ENCODE measurements at regions not wholly inside any gene's neighbourhood (a gene's known extent, or its start where the extent isn't known, plus 50 kb on each side); places are given as distances from the start of the nearest gene placed in this dataset.

DNA sequence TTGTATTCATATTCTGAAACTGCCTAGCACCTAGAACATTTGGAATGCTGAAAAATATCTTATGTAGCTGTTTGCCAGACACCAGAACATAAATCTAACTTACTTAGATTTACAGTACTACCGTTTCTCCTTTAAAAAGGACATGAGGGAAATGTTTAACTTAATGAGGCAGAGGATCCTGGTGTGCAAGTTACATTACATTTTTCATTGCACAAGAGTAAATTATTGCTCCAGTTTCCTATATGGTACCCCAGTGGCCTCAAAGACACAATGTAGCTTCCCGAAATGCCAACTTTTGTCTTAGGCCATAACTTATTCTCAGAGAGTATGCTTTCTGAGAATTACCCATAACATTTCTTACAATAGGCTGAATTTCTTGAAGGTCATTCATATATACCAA is 105.5 kb upstream of the DTNA start:
- DNase-seq (ENCODE audit: low spot score) (no peak), ATAC-seq (no peak)
- no peak overlapping the region for H3K4me2 ChIP-seq
- TF ChIP-seq CREB1 (CRISPR knock-in tag; IDR thresholded peaks at IDR 0.05; ENCODE audit: low read depth) (no peak), STAT1 (IDR thresholded peaks at IDR 0.05; ENCODE audit: unreplicated experiment) (no peak), JUNB (IDR thresholded peaks at IDR 0.05; ENCODE audit: unreplicated experiment) (no peak), NANOG (IDR thresholded peaks at IDR 0.05; ENCODE audit: borderline replicate concordance) (no peak)
- TF ChIP-seq, protein P1, sequence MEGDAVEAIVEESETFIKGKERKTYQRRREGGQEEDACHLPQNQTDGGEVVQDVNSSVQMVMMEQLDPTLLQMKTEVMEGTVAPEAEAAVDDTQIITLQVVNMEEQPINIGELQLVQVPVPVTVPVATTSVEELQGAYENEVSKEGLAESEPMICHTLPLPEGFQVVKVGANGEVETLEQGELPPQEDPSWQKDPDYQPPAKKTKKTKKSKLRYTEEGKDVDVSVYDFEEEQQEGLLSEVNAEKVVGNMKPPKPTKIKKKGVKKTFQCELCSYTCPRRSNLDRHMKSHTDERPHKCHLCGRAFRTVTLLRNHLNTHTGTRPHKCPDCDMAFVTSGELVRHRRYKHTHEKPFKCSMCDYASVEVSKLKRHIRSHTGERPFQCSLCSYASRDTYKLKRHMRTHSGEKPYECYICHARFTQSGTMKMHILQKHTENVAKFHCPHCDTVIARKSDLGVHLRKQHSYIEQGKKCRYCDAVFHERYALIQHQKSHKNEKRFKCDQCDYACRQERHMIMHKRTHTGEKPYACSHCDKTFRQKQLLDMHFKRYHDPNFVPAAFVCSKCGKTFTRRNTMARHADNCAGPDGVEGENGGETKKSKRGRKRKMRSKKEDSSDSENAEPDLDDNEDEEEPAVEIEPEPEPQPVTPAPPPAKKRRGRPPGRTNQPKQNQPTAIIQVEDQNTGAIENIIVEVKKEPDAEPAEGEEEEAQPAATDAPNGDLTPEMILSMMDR (conservative IDR thresholded peaks at IDR 0.05; ENCODE audit: low read depth in 2 of 2): no peak
- Mint-ChIP-seq H3K4me1 (peaks cover 4% of the 10 kb centered on the region), H3K36me3 (ENCODE audit: low read depth) (no peaks in the 10 kb centered on the region), H3K4me3 (no peak overlapping the region), H3K27me3 (ENCODE audit: insufficient read depth, low read depth, poor library complexity) (no peaks in the 10 kb centered on the region), H3K9me3 (no peaks in the 10 kb centered on the region), H3K27ac (no peak overlapping the region; the same call in 1 of the 2 replicates)
- H4K20me1 ChIP-seq (replicated peaks; ENCODE audit: insufficient read depth): no peaks in the 10 kb centered on the region
- H3K36me3 ChIP-seq (ENCODE audit: insufficient read depth): no peaks in the 10 kb centered on the region
- H3K27me3 ChIP-seq (ENCODE audit: insufficient read depth): no peaks in the 10 kb centered on the region
- H3K9me2 ChIP-seq (ENCODE audit: insufficient read depth): no peaks in the 10 kb centered on the region
- no peaks in the 10 kb centered on the region for H3F3A ChIP-seq (replicated peaks; ENCODE audit: low read depth)
- no peaks in the 10 kb centered on the region for H3K4me1 ChIP-seq (ENCODE audit: insufficient read depth)
- no peaks in the 10 kb centered on the region for H3K79me2 ChIP-seq (replicated peaks; ENCODE audit: insufficient read depth)
- no peak overlapping the region for H3K4me3 ChIP-seq
- no peak overlapping the region for H3K27ac ChIP-seq (ENCODE audit: low read depth)
- no peak overlapping the region for H2AFZ ChIP-seq

DNA sequence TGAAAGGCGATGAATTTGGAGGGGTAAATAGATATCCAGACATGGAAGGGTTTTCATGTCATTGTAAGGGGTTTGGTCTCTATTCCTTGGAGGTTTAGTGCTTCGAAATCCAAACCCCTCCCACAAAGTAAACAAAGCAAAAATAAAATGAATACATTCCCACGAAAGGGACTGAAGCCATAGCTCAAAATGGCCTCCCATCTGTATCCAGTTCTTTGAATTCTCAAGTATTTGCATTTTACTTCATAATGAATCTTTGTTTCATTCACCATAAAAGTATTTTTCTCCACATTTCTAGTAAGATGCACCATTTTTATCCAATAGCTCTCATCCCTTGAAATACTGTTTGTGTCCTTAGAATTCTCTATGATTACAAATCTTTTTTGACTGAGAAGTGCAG is 103.2 kb upstream of the DTNA start:
- no peaks in the 10 kb centered on the region for H4K20me1 ChIP-seq (replicated peaks; ENCODE audit: insufficient read depth)
- no peak for ATAC-seq
- H3K27ac Mint-ChIP-seq: no peak overlapping the region
- H3K4me1 Mint-ChIP-seq: peaks cover 4% of the 10 kb centered on the region; the same call in 2 of the 3 replicates
- H2AFZ ChIP-seq: no peak overlapping the region
- H3K27me3 Mint-ChIP-seq (ENCODE audit: insufficient read depth, low read depth, poor library complexity): no peaks in the 10 kb centered on the region
- H3K27ac ChIP-seq (ENCODE audit: low read depth): no peak overlapping the region
- H3K4me1 ChIP-seq (ENCODE audit: insufficient read depth): no peaks in the 10 kb centered on the region
- H3K27me3 ChIP-seq (ENCODE audit: insufficient read depth): no peaks in the 10 kb centered on the region
- no peak for DNase-seq (ENCODE audit: low spot score)
- H3K9me3 Mint-ChIP-seq: no peaks in the 10 kb centered on the region
- H3F3A ChIP-seq (replicated peaks; ENCODE audit: low read depth): no peaks in the 10 kb centered on the region
- H3K4me3 ChIP-seq: no peak overlapping the region
- no peak overlapping the region for H3K4me2 ChIP-seq
- no peak for TF ChIP-seq POLR2AphosphoS5 (IDR thresholded peaks at IDR 0.05; ENCODE audit: low read depth)
- no peaks in the 10 kb centered on the region for H3K36me3 Mint-ChIP-seq (ENCODE audit: low read depth)
- H3K9me2 ChIP-seq (ENCODE audit: insufficient read depth): no peaks in the 10 kb centered on the region; the same call in 1 of the 2 replicates
- H3K79me2 ChIP-seq (replicated peaks; ENCODE audit: insufficient read depth): no peaks in the 10 kb centered on the region
- no peaks in the 10 kb centered on the region for H3K36me3 ChIP-seq (ENCODE audit: insufficient read depth)
- no peak overlapping the region for H3K4me3 Mint-ChIP-seq

DNA sequence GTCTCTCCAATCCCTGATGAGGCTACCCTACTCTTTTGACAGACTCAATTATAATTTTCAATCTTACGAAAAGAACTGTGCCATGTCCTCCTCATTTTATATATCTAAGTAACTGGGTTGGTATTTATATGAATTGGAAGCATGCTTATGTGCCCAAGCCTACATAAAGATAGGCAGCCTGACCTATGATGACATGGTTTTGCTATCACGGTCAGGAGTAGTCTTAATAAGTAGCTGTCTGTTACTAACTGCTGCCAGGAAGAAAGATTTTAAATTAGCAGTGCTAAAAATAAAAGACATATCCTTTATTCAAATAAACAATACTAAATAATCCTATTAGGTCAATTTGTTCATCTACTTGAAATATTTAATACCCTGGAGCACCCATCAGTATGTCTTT is 102.0 kb upstream of the DTNA start:
- H3F3A ChIP-seq (replicated peaks; ENCODE audit: low read depth): no peaks in the 10 kb centered on the region
- H3K27me3 Mint-ChIP-seq (ENCODE audit: insufficient read depth, low read depth, poor library complexity): no peaks in the 10 kb centered on the region
- no peak overlapping the region for H2AFZ ChIP-seq
- H3K4me1 ChIP-seq (ENCODE audit: insufficient read depth): no peaks in the 10 kb centered on the region
- ATAC-seq: no peak
- H3K27me3 ChIP-seq (ENCODE audit: insufficient read depth): no peaks in the 10 kb centered on the region
- no peaks in the 10 kb centered on the region for H3K36me3 ChIP-seq (ENCODE audit: insufficient read depth)
- H3K4me1 Mint-ChIP-seq: peaks cover 4% of the 10 kb centered on the region; the same call in 2 of the 3 replicates
- H3K4me2 ChIP-seq: no peak overlapping the region
- no peaks in the 10 kb centered on the region for H4K20me1 ChIP-seq (replicated peaks; ENCODE audit: insufficient read depth)
- DNase-seq (ENCODE audit: low spot score): no peak
- H3K27ac ChIP-seq (ENCODE audit: low read depth): no peak overlapping the region
- H3K9me2 ChIP-seq (ENCODE audit: insufficient read depth): no peaks in the 10 kb centered on the region; the same call in 1 of the 2 replicates
- no peaks in the 10 kb centered on the region for H3K36me3 Mint-ChIP-seq (ENCODE audit: low read depth)
- no peak overlapping the region for H3K27ac Mint-ChIP-seq
- no peak overlapping the region for H3K4me3 Mint-ChIP-seq
- H3K4me3 ChIP-seq: no peak overlapping the region
- no peaks in the 10 kb centered on the region for H3K79me2 ChIP-seq (replicated peaks; ENCODE audit: insufficient read depth)
- no peaks in the 10 kb centered on the region for H3K9me3 Mint-ChIP-seq
- TF ChIP-seq STAT1 (IDR thresholded peaks at IDR 0.05; ENCODE audit: unreplicated experiment) (no peak), POLR2AphosphoS5 (IDR thresholded peaks at IDR 0.05; ENCODE audit: low read depth) (no peak), EZH2phosphoT487 (IDR thresholded peaks at IDR 0.05; ENCODE audit: unreplicated experiment) (no peak), NANOG (IDR thresholded peaks at IDR 0.05; ENCODE audit: borderline replicate concordance) (no peak), ZNF331 (CRISPR knock-in tag; IDR thresholded peaks at IDR 0.05; ENCODE audit: low read depth) (no peak), ZNF114 (CRISPR knock-in tag; IDR thresholded peaks at IDR 0.05) (no peak), JUNB (IDR thresholded peaks at IDR 0.05; ENCODE audit: unreplicated experiment) (no peak), CREB1 (CRISPR knock-in tag; IDR thresholded peaks at IDR 0.05; ENCODE audit: low read depth) (no peak)
- TF ChIP-seq, protein P2, sequence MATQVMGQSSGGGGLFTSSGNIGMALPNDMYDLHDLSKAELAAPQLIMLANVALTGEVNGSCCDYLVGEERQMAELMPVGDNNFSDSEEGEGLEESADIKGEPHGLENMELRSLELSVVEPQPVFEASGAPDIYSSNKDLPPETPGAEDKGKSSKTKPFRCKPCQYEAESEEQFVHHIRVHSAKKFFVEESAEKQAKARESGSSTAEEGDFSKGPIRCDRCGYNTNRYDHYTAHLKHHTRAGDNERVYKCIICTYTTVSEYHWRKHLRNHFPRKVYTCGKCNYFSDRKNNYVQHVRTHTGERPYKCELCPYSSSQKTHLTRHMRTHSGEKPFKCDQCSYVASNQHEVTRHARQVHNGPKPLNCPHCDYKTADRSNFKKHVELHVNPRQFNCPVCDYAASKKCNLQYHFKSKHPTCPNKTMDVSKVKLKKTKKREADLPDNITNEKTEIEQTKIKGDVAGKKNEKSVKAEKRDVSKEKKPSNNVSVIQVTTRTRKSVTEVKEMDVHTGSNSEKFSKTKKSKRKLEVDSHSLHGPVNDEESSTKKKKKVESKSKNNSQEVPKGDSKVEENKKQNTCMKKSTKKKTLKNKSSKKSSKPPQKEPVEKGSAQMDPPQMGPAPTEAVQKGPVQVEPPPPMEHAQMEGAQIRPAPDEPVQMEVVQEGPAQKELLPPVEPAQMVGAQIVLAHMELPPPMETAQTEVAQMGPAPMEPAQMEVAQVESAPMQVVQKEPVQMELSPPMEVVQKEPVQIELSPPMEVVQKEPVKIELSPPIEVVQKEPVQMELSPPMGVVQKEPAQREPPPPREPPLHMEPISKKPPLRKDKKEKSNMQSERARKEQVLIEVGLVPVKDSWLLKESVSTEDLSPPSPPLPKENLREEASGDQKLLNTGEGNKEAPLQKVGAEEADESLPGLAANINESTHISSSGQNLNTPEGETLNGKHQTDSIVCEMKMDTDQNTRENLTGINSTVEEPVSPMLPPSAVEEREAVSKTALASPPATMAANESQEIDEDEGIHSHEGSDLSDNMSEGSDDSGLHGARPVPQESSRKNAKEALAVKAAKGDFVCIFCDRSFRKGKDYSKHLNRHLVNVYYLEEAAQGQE (IDR thresholded peaks at IDR 0.05; ENCODE audit: unreplicated experiment): no peak
- TF ChIP-seq, protein P3, sequence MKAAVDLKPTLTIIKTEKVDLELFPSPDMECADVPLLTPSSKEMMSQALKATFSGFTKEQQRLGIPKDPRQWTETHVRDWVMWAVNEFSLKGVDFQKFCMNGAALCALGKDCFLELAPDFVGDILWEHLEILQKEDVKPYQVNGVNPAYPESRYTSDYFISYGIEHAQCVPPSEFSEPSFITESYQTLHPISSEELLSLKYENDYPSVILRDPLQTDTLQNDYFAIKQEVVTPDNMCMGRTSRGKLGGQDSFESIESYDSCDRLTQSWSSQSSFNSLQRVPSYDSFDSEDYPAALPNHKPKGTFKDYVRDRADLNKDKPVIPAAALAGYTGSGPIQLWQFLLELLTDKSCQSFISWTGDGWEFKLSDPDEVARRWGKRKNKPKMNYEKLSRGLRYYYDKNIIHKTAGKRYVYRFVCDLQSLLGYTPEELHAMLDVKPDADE (IDR thresholded peaks at IDR 0.05): no peak
- TF ChIP-seq, protein P1 (conservative IDR thresholded peaks at IDR 0.05; ENCODE audit: low read depth in 2 of 2): no peak

All from GM23338 (cell line).